Transverse colon (tissue), 4 donors: ENCODE measurements at regions not wholly inside any gene's neighbourhood (a gene's known extent, or its start where the extent isn't known, plus 50 kb on each side); places are given as distances from the start of the nearest gene placed in this dataset.

Experiments used
- DNase-seq: peaks from one replicate; pipeline ENCODE4 v3.0.0-alpha.2; 2019
- H3K27ac ChIP-seq, 4 donors: fragments of 200-600 bp; sonication (generic); 2 replicates each; pipeline ENCODE4 v1.5.1; 2016 to 2018; ENCODE audit warnings: inconsistent platforms in 4 of 4
- H3K27me3 ChIP-seq: fragments of 200-600 bp; sonication (generic); 2 replicates; pipeline ENCODE4 v1.5.1; 2017; ENCODE audit warnings: inconsistent platforms
- H3K36me3 ChIP-seq, 4 donors: fragments of 200-600 bp; sonication (generic); 2 replicates each; pipeline ENCODE4 v1.5.1; 2017 to 2019; ENCODE audit warnings: inconsistent platforms in 4 of 4
- H3K4me1 ChIP-seq, 4 donors: fragments of 200-600 bp; sonication (generic); 2 replicates each; pipeline ENCODE4 v1.5.1; 2017 to 2020; ENCODE audit warnings: inconsistent platforms in 4 of 4
- H3K4me3 ChIP-seq, 4 donors: fragments of 200-600 bp; sonication (generic); 1 replicate in 1 of 4; 2 replicates in 3 of 4; pipeline versions ENCODE4 v1.5.1 to v1.6.1; 2017 to 2019; ENCODE audit warnings: inconsistent platforms in 4 of 4
- H3K9me3 ChIP-seq, 2 donors: fragments of 200-600 bp; sonication (generic); 2 replicates each; pipeline ENCODE4 v1.5.1; 2017 to 2019; ENCODE audit warnings: inconsistent platforms in 2 of 2
- CTCF ChIP-seq, 5 experiments: fragments of 200-600 bp in 3 of 5; fragments of 450-650 bp in 2 of 5; sonication (generic) in 3 of 5; IDR thresholded peaks; 1 replicate in 2 of 5; 2 replicates in 3 of 5; pipeline ENCODE4 v1.5.1; 2016 to 2017; ENCODE audit warnings: antibody characterized with exemption in 5 of 5, inconsistent platforms in 3 of 5, mild to moderate bottlenecking in 2 of 5, moderate library complexity in 1 of 5
- EP300 ChIP-seq: sonication (generic); formaldehyde crosslinking; IDR thresholded peaks from one replicate; pipeline ENCODE4 v1.6.1; 2017; ENCODE audit warnings: antibody characterized with exemption, low read depth
- POLR2A ChIP-seq: fragments of 450-650 bp; IDR thresholded peaks from one replicate; pipeline ENCODE4 v1.6.1; 2016; ENCODE audit warnings: antibody characterized with exemption, mild to moderate bottlenecking, moderate library complexity
- POLR2AphosphoS5 ChIP-seq, 3 donors: sonication (generic); formaldehyde crosslinking; IDR thresholded peaks; one replicate each; pipeline ENCODE4 v1.6.1; 2016; ENCODE audit warnings: antibody characterized with exemption in 3 of 3
- WGBS, 2 donors: methylation state at CpG; one replicate each; pipeline ENCODE4 v1.1.5; 2018; ENCODE audit warnings: low coverage in 1 of 2; 5-methylcytosine and 5-hydroxymethylcytosine counted together
- in situ Hi-C, 4 donors: fragments of 200-750 bp; cut with MboI; loops; one replicate each; pipeline versions ENCODE4 v1.15.0 to v1.15.1; 2017; ENCODE audit warnings: low sequenced_read_pairs in 3 of 4, low pct_ligation_motif_present in 1 of 4, low pct_unique_long_range_greater_than_20kb in 1 of 4
- intact Hi-C: fragments of 100-400 bp; cut with DNase I; formaldehyde crosslinking; loops from one replicate; pipeline ENCODE4 v1.15.1; 2023; ENCODE audit warnings: low total_unique reads

DNA sequence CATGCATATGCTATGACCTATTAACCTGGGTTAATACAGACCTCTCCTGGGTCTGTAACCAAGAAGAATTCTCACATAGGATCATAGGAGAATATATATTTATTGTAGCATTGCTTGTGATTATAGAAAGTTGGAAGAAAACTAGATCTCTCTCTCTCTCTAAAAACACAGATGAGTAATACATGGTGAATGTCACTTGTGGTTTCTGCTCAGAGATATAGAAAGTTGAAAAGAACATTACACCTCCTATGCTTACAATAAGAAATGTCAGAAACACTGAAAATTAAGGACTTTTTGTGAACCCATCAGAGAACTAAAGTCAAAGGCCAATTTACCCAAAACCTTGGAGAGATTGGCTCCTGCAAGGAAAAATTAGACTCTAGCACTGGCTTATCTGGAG lies 1389.5 kb downstream of the FAM133A start:
- Histone ChIP-seq H3K4me1 (no peaks in the 10 kb centered on the region), H3K4me3 (no peak overlapping the region), H3K9me3 (no peaks in the 10 kb centered on the region), H3K36me3 (no peaks in the 10 kb centered on the region), H3K27me3 (no peaks in the 10 kb centered on the region), H3K27ac (no peak overlapping the region)
- no peak for DNase-seq
- in situ Hi-C loops = no loop called here
- no peak for TF ChIP-seq POLR2A
- intact Hi-C loops = no loop called here

- TF ChIP-seq POLR2A = no peak
- no peak overlapping the region for H3K27ac ChIP-seq
- H3K27me3 ChIP-seq = no peaks in the 10 kb centered on the region
- no peaks in the 10 kb centered on the region for H3K9me3 ChIP-seq
- H3K4me3 ChIP-seq = no peak overlapping the region
- in situ Hi-C loops = no loop called here
- DNase-seq = no peak
- intact Hi-C loops = no loop called here
- H3K36me3 ChIP-seq = no peaks in the 10 kb centered on the region
- no peaks in the 10 kb centered on the region for H3K4me1 ChIP-seq
- 51 to 88% methylated on average over 1 of the region's 1 CpG for WGBS, 2 donors
Observed at GRCh38 chrX:95065151-95065550, 1391.1 kb downstream of the FAM133A start.

- H3K27me3 ChIP-seq = no peaks in the 10 kb centered on the region
- intact Hi-C loops = no loop called here
- in situ Hi-C loops = no loop called here
- H3K36me3 ChIP-seq = no peaks in the 10 kb centered on the region
- no peak overlapping the region for H3K4me3 ChIP-seq
- no peak for TF ChIP-seq POLR2A
- TF ChIP-seq POLR2AphosphoS5 (IDR thresholded peaks at IDR 0.05) = no peak
- no peak for TF ChIP-seq CTCF (IDR thresholded peaks at IDR 0.05)
- TF ChIP-seq EP300 = no peak
- H3K27ac ChIP-seq = no peak overlapping the region
- whole genome bisulfite sequencing, 2 donors = 81% methylated on average over 1 of the region's 1 CpG; no CpG with 5 or more reads in 1 of the 2 donors
- no peak for DNase-seq
- H3K9me3 ChIP-seq = no peaks in the 10 kb centered on the region
- no peaks in the 10 kb centered on the region for H3K4me1 ChIP-seq
Observed at GRCh38 chrX:95071052-95071451, 1397.0 kb downstream of the FAM133A start.

DNA sequence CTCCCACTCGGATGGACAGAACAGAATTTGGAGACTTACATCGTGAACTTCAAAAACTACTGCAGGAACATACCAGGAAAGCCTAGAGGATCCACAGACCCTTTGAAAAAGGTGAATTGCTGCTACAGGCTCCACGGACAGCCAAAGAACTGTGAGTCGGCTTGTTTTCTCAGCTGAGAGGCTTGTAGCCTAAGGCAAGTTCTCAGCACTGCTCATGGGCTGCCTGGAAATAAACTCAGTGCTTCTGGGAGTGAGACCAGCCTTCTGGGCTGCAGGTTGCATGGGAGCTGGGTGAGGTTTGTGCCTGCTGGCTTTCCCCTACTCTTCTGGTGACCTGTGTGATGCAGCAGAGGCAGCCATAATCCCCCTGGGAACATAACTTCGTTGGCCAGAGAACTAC lies 1397.6 kb downstream of the FAM133A start:
- no peaks in the 10 kb centered on the region for H3K36me3 ChIP-seq
- in situ Hi-C loops (no loop called here), intact Hi-C loops (no loop called here)
- no peak overlapping the region for H3K4me3 ChIP-seq
- WGBS, 2 donors = 71 to 75% methylated on average over 2 to 5 of the region's 5 CpGs
- H3K27me3 ChIP-seq = no peaks in the 10 kb centered on the region
- H3K4me1 ChIP-seq = no peaks in the 10 kb centered on the region
- TF ChIP-seq CTCF (IDR thresholded peaks at IDR 0.05) = no peak
- no peak for TF ChIP-seq POLR2AphosphoS5 (IDR thresholded peaks at IDR 0.05)
- TF ChIP-seq POLR2A = no peak
- TF ChIP-seq EP300 = no peak
- no peak for DNase-seq
- no peaks in the 10 kb centered on the region for H3K9me3 ChIP-seq
- no peak overlapping the region for H3K27ac ChIP-seq

DNA sequence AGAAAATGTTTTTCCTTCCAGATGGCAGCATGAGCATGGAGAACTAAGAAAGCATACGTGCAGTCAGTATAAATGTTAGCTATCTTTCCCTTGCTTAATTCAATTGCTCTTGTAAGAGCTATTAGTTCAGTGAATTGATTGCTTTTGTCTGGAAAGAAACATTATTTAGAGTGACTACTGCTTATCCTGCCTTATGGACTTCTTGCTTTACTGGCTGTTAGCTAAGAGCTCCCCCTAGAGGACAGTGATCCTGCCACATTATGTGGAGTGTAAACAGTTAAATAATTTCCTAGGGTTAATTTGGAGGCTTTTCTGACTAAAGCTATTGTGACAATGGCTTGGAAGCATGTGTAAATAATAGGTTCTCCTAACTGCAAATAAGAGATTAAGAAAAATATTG lies 1402.4 kb downstream of the FAM133A start:
- H3K27ac ChIP-seq = no peak overlapping the region
- H3K4me1 ChIP-seq = no peaks in the 10 kb centered on the region
- no peaks in the 10 kb centered on the region for H3K27me3 ChIP-seq
- DNase-seq = no peak
- H3K4me3 ChIP-seq = no peak overlapping the region
- in situ Hi-C loops (no loop called here), intact Hi-C loops (no loop called here)
- no peaks in the 10 kb centered on the region for H3K36me3 ChIP-seq
- no peak for TF ChIP-seq POLR2A
- no peak for TF ChIP-seq CTCF (IDR thresholded peaks at IDR 0.05)
- no peak for TF ChIP-seq EP300
- TF ChIP-seq POLR2AphosphoS5 (IDR thresholded peaks at IDR 0.05) = no peak
- 78% methylated on average over 1 of the region's 1 CpG; no CpG with 5 or more reads in 1 of the 2 donors for WGBS, 2 donors
- H3K9me3 ChIP-seq = no peaks in the 10 kb centered on the region
